ENCODE measurements at regions not wholly inside any gene's neighbourhood (a gene's known extent, or its start where the extent isn't known, plus 50 kb on each side); places are given as distances from the start of the nearest gene placed in this dataset.
"Not testable (repeated sequence)": the region's sequence is repeated elsewhere in the genome, so short reads cannot be mapped to it uniquely, and the experiment has no call there.

DNA sequence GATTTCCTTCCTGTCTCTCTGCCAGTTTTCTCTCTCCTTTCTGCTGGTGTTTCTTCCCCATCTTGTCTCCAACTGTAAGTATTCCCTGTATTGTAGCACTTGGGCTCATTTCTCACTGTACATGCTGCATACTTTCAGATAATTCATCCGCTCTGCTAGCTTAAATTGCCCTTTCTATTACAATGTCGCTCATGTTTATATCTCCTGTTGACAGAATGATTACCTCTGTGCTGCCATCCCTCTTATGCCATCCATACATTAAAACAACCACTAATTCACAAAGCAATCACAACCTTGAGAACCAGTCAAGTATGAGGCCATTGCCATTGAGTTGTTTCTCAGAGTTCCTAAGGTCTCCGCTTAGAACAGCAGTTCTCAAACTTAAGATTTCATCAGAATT lies 107.5 kb upstream of the SOX2 start:
- FAIRE-seq = no peak

DNA sequence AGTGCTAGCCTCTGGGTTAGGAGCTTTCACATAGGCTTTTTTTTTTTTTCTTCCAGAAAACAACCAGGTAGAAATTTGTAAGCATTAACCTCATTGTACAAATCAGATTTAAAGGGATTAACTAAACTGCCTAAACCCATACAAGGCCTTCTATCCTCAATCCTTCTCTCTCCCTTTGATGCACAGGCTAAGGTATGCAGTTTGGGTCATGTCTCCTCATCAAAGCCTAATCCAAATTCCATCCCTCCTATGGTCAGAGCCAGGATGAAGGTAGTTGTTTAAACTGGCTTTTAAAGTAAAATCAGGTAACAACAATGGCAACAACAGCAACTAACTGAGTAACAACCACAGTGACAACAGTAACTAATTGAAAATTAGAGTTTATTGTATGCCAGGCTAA lies 115.6 kb upstream of the SOX2 start:
- no peak for FAIRE-seq

DNA sequence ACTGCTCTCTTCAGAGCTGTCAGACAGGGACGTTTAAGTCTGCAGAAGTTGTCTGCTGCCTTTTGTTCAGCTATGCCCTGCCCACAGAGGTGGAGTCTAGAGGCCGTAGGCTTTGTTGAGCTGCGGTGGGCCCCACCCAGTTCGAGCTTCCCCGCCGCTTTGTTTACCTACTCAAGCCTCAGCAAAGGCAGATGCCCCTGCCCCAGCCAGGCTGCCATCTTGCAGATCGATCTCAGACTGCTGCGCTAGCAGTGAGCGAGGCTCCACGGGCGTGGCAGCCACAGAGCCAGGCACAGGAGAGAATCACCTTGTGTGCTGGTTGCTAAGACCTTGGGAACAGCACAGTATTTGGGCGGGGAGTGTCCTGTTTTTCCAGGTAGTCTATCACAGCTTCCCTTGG lies 120.8 kb upstream of the SOX2 start:
- FAIRE-seq = not testable (repeated sequence)

DNA sequence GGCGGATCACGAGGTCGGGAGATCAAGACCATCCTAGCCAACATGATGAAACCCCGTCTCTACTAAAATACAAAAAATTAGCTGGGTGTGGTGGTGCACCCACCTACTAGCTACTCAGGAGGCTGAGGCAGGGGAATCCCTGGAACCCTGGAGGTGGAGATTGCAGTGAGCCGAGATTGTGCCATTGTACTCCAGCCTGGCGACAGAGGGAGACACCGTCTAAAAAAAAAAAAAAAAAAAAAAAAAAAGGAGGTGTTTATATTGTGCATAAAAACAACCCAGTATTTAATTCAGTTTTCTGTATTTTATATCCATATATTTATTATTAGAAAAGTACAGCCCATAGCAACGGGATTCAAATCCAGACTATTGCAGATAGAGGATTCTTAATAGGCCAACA lies 129.1 kb upstream of the SOX2 start:
- no peak for FAIRE-seq

DNA sequence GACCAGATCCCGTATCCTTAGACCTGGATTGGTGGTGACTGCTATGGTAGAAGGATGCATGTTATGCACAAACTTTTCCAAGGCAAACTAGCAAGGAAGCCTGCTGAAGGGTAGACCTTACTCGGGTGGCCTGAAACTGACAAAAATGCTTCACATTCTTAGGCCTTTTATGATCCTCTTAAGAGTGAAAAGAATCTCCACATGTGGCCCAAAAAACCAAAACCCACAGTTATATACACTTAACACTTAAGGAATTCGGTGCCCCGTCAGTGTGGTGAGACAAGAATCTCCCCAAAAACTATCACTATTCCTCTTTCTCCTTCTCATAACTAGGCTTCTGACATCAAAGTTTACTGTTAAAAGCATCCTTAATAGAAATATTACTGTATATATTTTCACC lies 130.1 kb upstream of the SOX2 start:
- no peak for FAIRE-seq

DNA sequence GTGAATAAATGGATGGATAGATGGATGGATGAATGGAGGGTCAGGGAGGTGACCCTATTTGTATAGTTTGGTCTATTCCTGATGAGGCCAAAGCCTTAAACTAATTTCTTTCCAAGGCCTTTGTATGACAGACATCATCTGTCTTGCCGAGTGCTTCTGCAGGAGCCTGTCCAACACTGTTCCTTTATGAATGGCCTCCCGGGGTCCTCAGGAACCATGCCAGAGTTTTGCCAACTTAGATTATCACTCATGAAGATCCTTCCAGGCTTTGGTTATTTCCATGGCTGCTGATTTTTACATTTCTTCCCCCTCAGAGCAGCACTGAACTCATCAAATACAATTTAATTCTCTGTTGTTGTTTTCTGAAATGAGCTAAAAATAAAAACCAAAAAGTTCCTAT lies 133.0 kb upstream of the SOX2 start:
- FAIRE-seq = no peak

DNA sequence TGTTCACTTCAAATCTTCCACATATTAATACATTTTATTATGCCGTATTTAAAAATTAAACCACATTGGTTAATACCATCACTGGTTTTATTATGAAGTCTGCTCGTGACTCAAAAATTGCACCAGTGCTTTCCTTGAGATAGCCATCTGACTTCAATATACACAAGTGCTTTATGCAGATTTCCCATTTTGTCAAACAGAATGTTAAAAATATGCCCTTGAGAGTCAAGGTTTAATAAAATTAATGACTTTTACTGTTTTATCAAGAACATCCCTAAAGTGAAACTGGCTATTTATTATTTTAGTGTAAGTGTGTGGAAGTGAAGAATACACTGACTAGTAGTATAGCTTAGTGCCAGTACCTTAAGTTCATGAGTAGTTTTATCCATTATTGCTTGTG lies 139.3 kb upstream of the SOX2 start:
- FAIRE-seq = no peak

DNA sequence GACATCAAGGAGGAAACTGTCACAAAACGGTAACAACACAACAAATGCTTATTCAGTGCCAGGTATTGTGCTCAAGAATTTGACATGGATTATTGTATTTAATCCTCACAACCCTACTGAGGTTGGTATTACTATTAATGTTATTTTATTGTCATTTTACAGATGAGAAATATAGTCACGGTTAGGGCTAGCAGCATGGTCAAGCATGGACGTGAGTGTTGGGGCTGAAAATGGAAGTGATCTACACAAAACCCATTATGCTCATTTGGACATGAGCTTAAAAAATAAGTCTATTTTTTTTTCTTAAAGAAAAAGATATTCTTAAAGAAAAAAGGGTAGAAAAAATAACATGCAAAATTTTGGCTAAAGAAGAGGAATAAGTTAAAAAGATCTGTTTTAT lies 141.3 kb upstream of the SOX2 start:
- no peak for FAIRE-seq

DNA sequence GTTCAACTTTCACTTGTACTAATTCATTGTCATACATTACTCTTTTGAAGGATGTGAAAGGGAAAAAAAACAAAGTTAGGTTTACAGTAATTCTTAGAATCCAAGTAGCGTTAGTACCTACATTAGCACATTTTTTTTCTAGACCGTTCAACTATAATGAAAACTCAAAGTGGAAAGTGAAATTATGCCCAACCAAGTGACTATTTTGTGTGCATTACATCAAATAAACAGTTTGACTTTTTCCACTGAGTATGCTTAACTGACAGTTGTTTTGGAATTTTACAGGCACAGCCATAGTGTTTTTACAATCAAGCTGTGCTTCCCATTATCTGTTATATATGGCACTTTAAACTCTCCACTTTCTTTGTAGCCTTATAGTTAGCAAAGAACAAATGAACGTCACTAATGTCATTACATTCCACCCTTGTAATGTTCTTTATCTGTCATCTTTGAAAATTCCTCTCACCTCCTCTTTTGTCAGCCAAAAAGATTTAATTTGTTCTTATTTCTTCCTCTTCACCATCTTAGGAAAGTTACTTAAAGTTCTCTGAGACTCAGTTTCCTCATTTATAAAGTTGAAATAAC lies 142.3 kb upstream of the SOX2 start:
- no peak for FAIRE-seq

DNA sequence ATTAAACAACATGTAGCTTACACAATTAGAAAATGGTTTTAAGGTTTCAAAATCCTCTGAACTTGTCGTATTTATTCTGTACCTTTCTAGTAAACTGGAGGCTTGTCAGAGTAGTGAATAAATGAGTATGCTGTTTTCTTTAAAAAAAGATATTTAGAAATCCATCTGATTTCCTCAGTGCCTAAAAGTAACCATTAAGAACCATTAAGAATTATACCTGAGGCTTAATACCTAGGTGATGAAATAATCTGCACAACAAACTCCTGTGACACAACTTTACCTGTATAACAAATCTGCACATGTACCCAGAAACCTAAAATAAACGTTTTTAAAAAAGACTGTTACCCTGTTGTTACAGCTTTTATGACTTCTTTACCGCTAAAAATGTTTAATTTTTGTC lies 143.0 kb upstream of the SOX2 start:
- FAIRE-seq = no peak

DNA sequence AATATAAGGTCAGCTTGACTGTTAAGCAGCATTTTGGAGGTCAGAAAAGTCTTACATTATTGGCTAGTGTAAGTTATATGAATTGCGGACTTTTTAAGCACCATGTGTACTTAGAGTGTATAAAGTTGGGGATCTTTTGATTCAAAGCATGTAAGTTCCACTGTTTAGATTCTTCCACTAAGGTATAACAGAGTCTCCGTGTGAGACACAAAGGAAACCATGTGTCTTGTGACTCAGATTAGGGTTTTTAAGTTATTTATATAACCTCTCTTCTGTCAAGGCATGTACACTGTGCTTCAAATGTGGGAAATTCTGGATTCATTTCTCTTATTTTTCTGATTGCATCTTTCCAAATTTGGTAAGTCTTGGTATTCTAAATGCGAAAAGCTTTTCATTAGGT lies 143.5 kb upstream of the SOX2 start:
- no peak for FAIRE-seq

DNA sequence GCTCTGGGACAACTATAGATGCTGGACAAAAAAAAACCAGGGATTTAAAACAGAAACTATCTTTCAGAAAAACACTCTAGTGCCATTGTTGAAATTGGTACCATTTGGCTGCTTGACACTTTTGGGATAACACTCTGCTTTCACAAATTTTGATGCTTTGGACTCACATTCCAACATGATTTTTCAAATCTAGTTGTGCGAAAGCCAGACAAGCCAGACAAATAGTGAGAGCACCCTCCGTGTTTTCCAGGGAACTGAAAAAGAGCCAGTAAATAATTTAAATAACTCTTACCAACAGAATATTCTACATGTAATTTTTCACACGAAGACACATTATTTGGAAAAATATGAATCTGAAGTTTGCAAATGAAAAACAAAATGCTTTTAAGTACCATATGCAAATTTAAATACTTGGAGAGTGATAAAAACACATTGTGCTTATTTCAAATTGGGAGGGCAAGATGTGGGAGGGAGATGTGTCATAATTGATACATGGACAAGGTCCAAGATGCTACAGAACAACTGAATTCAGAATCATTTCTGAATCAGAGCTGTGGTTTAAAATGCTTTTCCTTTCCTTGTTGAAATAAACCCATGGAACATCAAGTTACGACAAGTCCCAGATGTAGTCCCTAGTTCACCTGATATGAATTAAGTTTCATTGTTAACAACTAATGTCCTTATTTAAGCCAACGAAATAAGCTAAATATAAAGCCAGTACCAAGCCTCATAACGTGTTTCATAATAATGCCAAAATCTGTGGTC lies 144.2 kb upstream of the SOX2 start:
- no peak for FAIRE-seq

DNA sequence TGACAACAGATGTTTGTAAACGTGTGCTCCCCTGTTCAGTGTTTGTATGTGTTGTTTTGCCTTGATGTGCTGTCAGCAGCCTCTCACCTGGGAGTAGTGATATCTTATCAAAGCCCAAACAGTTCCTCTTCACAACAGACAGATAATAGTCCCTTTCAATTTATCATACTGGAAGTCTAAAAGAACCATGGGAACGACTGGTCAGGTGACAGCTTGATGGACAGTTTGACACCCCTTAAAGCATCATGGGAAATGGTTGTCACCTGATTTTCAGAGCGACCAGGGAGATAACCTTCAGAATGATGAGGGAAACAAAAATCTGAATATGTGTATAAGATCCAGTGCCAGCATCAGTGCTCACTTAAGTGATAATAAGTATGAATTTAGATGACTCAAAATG lies 146.3 kb upstream of the SOX2 start:
- FAIRE-seq = no peak

DNA sequence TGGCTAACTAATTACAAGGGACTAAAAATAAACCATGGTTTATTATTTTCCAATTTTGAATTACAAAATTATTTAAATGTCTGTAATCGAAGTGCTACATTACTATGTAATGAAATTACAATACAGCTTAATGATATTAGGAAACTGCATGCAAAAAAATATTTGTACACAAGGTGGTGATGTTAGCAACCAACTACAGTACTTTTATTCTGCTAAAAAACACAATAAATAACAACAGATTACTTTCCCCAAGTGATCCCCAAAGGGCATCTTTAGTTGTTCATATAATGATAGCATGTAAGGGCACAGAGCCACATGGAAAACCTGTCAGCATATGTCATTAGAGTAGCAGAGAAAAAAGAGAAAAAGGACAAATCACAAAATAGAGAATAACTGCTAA lies 147.5 kb upstream of the SOX2 start:
- FAIRE-seq = no peak

DNA sequence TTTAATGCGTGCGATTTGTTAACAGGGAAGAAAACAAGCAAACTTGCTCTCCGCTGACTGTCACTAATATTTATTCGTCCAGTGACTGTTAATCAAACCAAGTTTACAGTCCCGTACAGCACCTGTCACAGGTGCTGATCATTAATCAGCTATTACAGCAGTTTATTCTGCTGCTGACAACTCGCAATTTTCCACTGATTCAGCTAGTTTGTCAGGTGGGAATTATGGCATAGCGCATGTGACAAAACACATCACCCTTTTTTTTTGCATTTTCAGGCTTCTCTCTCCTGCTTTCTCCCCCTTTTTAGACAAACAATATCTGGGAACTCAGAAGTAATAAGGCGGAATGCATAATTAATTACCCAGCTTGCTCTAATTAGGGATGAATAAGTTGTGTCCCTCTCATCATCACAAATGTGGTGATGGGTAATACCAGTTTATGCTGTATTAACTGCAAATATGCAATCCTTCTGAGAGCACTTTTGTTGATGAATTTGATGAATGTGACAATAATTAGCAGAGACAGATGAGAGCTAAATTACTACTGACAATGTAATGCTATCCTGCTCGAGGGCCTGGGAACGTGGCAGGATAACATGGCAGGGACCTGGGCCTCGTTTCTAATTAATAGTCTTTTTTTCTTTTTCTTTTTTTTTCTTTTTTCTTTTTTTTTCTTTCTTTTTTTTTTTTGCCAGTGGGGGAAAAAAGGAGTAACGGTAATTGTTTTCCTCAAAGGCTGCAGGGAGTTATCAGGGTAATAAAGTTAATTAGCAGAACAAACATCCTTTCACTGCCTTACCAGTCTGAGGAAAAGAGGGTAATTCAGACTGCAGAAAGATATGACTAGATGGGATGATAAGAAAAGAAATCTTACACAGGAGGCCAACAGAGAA lies 150.3 kb upstream of the SOX2 start:
- FAIRE-seq = no peak

DNA sequence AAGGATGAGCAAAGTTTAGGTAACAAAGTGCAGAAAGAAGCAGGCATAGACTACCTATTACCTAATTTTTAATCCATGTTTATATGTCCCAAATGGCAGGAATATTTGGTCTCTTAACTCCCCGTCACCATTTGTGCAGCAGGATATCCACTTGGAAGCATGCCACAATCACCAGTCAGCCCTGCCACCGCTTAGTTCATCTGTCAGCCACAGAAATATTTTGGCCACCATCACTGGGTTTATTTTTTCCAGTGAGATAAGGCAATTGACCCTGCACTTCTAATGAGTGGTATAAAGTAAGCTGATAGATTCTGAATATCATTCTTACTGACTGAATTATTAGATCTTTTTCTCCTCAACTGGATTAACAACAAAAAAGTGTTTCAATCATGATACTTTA lies 152.9 kb upstream of the SOX2 start:
- FAIRE-seq = no peak

DNA sequence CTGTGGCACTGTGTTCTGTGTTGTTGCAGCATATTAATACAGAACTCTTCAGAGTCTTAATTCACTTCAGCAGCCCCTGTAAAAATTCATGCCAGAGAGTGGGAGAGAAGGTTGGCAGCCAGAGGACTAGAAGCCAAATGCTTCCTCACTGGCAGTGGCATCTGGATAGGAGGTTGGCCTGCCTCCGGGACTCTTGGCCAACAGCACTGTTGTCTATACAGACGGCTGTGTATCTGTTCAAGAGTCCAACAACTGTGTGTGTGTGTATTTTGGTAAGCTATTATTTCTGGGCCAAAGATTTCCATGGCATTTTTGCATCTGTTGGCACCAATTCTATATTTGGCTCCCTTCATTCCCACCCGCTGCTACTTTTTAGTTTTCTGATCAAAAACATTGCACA lies 156.0 kb upstream of the SOX2 start:
- FAIRE-seq = no peak

DNA sequence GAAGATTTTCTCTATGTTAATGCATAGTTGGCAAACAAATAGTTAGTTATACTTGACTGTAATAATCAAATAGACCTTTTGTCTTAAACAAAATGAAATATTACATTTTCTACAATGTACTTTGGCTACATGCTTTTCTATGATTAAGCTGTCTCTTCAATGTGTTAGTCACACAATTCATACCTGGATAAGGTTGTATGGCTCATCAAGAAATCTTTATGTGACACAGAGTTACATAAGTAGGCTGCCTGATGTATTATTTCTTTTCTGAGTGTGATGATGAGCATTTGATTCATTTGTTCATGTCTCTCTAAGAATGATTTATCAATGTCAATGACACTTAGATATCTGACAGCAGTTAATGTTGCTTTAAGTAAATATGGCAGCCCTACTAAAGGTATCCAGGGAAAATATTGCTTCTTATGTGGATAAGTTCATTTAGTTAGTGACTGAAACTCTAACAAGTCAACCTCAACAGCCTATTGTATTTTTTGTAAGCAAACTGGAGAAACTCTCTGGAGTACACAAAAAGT lies 157.4 kb upstream of the SOX2 start:
- FAIRE-seq = no peak

DNA sequence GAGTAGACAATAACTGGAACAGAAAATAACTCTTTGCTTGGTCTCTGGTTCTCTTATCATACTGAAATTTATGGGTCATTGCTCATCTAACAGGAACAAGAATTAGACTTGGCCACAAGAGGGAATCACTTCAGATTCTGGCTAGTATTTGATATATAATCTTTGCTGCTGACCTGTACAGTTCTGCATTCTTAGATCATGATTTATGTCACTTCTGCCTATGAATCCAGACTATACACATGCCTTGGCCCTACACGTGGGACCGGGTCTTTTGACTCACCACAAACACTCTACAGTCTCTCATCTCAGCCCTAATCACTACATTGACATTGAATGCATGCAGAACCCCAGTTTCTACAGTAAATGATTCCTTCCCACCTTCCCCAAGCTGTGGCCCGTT lies 162.5 kb upstream of the SOX2 start:
- no peak for FAIRE-seq

DNA sequence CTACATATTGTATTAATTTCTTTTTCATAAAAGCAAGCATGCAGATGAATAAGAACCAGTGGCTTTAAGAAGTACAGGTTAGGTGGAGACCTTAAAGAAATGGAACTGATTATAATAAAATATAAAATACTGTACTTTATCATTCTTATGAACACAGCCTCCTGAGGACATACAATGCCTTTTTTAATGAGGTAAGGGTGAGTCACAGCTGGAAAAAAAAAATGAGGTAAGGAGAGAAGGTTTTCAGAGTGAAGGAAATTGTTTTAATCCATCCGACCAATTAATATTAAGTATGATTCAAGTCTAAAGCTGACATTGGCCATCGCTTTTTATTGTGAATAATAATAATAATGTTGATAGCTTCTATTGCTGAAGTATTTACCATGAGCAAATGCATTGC lies 170.3 kb upstream of the SOX2 start:
- FAIRE-seq = no peak

DNA sequence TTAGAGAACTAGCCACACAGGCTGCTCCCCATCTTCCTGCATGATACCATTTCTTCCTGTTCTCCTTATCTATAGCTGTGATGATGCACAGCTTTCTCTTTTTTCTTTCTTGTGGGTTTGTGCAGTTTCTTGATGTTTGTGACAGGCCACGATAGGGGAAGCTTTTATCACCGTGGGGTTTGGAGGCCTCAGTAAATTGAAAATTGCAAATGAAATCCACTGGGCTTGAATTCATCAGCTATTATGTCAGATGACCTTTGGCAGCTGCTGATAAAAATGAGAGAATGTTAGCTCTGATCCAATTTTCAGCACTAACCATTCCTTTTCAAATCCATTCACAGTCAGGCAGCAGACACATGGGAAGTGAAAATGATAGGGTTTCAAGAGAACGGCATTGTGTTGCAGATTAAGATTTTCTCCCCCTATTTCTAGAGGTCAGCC lies 176.9 kb upstream of the SOX2 start:
- FAIRE-seq = no peak

DNA sequence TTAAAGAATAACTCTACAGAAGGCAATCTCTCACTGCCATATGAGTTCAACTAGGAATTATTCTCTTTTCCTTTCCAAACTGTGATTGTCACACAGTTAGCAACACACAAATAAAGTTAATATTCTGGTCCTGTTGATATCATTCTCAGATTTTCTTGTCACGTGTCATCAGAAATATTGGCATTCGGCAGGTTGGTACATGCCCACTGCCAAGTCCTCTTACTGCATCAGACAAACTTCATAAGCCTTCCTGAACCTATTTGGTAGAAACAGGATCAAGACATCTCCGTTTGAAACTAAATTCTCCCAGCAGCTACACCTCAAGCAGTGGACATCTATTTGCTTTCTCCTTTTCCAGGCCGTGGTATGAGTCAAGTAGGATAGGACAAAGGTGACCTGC lies 177.9 kb upstream of the SOX2 start:
- FAIRE-seq = no peak

DNA sequence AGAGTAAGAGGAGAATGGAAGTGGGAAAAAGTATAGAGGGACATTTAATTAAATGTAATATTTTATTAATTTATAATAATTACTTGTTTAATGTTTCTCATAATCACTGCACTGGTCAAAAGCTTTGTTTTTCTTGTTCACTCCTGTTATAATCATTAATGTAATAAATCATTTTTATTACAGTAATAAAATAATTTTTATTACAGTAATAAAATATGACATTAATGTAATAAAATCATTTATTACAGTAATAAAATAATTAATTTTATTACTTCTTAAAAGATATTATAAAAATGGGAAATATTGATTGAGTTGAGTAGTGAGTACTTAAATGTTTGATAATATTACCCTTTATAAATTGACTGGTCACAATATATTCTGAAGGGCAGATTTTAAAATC lies 181.1 kb upstream of the SOX2 start:
- peak; percentile 68 for FAIRE-seq

DNA sequence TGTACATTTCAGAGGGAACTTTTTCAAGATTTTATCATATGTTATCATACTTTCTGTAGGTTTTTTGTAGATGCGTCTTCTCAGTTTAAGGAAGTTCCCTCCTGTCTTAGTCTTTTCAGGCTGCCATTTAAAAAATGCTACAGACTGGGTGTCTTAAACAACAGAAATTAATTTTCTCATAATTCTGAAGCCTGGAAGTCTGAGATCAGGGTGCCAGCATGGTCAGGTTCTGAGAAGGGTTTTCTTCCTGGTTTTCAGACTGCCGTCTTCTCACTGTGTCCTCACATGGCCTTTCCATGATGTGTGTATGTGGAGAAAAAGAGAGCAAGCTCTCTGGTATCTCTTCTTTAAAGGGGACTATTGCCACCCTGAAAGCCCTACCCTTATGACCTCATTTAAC lies 189.9 kb upstream of the SOX2 start:
- FAIRE-seq = no peak
